ENCODE measurements at regions not wholly inside any gene's neighbourhood (a gene's known extent, or its start where the extent isn't known, plus 50 kb on each side); places are given as distances from the start of the nearest gene placed in this dataset.

DNA sequence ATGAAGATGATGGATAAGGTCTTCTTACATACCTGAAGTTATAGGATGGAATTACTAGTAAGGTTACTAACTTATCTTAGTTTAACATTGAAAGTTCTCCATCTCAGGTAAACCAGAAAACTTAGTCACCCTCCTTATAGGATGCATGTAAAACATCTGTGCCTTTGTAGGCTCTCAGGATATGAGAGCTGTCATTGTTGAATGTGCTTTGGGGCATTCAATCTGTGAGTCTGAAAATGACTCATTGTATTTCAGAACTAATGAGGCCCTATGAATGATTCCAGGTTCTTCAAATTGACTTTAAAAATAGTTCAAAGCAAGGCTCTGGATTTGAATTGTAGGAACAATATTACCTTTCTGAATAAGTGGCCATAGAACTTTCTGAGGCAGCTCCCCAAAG lies 237.7 kb upstream of the AZI2 start:
- Histone ChIP-seq H3K9me3 (ENCODE audit: low read depth) (no peaks in the 10 kb centered on the region), H3F3A (ENCODE audit: low read depth) (no peaks in the 10 kb centered on the region), H4K20me1 (ENCODE audit: low read depth) (no peaks in the 10 kb centered on the region), H3K27ac (no peak overlapping the region), H3K4me3 (no peak overlapping the region), H2AFZ (replicated peaks) (no peak overlapping the region), H3K27me3 (no peaks in the 10 kb centered on the region), H3K4me1 (no peaks in the 10 kb centered on the region), H3K4me2 (no peak overlapping the region), H3K36me3 (no peaks in the 10 kb centered on the region), H3K79me2 (ENCODE audit: low read depth) (no peaks in the 10 kb centered on the region), H3K9ac (no peak overlapping the region)
- TF ChIP-seq EZH2phosphoT487 (IDR thresholded peaks at IDR 0.05) = no peak
- TF ChIP-seq EZH2 (IDR thresholded peaks at IDR 0.05) = no peak
- TF ChIP-seq, protein P1, sequence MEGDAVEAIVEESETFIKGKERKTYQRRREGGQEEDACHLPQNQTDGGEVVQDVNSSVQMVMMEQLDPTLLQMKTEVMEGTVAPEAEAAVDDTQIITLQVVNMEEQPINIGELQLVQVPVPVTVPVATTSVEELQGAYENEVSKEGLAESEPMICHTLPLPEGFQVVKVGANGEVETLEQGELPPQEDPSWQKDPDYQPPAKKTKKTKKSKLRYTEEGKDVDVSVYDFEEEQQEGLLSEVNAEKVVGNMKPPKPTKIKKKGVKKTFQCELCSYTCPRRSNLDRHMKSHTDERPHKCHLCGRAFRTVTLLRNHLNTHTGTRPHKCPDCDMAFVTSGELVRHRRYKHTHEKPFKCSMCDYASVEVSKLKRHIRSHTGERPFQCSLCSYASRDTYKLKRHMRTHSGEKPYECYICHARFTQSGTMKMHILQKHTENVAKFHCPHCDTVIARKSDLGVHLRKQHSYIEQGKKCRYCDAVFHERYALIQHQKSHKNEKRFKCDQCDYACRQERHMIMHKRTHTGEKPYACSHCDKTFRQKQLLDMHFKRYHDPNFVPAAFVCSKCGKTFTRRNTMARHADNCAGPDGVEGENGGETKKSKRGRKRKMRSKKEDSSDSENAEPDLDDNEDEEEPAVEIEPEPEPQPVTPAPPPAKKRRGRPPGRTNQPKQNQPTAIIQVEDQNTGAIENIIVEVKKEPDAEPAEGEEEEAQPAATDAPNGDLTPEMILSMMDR (IDR thresholded peaks at IDR 0.05) = no peak
- Mint-ChIP-seq H3K27ac (no peak overlapping the region), H3K27me3 (ENCODE audit: insufficient read depth, low read depth) (peaks cover 4% of the 10 kb centered on the region), H3K36me3 (no peaks in the 10 kb centered on the region), H3K9me3 (no peaks in the 10 kb centered on the region), H3K4me1 (peaks cover 4% of the 10 kb centered on the region), H3K4me3 (no peak overlapping the region)
- DNase-seq (ENCODE audit: low spot score) = no peak

DNA sequence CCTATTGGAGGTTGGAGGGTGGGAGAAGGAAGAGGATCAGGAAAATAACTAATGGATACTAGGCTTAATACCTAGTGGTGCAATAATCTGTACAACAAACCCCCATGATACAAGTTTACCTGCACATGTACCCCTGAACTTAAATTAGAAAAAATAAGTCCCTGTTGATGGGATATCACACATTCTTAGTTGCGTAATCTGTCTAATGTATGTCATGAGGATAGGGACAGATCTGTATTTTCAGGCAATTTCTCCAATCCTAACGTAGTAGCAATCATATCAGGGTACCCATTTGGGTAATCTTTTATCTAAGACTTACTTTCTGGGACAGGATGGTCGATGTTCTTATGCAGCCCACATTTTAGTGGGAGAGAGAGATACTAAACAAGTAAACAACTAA lies 239.1 kb upstream of the AZI2 start:
- Mint-ChIP-seq H3K36me3 (no peaks in the 10 kb centered on the region), H3K4me1 (peaks cover 4% of the 10 kb centered on the region), H3K4me3 (no peak overlapping the region), H3K27ac (no peak overlapping the region), H3K27me3 (ENCODE audit: insufficient read depth, low read depth) (peaks cover 4% of the 10 kb centered on the region), H3K9me3 (no peaks in the 10 kb centered on the region)
- DNase-seq (ENCODE audit: low spot score) = no peak
- no peaks in the 10 kb centered on the region for H3F3A ChIP-seq (ENCODE audit: low read depth)
- H3K36me3 ChIP-seq = no peaks in the 10 kb centered on the region
- no peaks in the 10 kb centered on the region for H3K4me1 ChIP-seq
- no peaks in the 10 kb centered on the region for H3K79me2 ChIP-seq (ENCODE audit: low read depth)
- no peak overlapping the region for H3K4me3 ChIP-seq
- no peak overlapping the region for H3K4me2 ChIP-seq
- no peak overlapping the region for H2AFZ ChIP-seq (replicated peaks)
- no peaks in the 10 kb centered on the region for H3K27me3 ChIP-seq
- H3K27ac ChIP-seq = no peak overlapping the region
- H3K9ac ChIP-seq = no peak overlapping the region
- no peaks in the 10 kb centered on the region for H3K9me3 ChIP-seq (ENCODE audit: low read depth)
- no peak for TF ChIP-seq EZH2phosphoT487 (IDR thresholded peaks at IDR 0.05)
- TF ChIP-seq, protein P1 (IDR thresholded peaks at IDR 0.05) = no peak
- TF ChIP-seq EZH2 (IDR thresholded peaks at IDR 0.05) = no peak
- no peaks in the 10 kb centered on the region for H4K20me1 ChIP-seq (ENCODE audit: low read depth)

GRCh38 chr3:28590216-28590615 lies 241.6 kb upstream of the AZI2 start:
- Mint-ChIP-seq H3K27me3 (ENCODE audit: insufficient read depth, low read depth) (no peaks in the 10 kb centered on the region), H3K4me1 (peaks cover 4% of the 10 kb centered on the region), H3K27ac (no peak overlapping the region), H3K9me3 (no peaks in the 10 kb centered on the region), H3K36me3 (no peaks in the 10 kb centered on the region), H3K4me3 (no peak overlapping the region)
- no peaks in the 10 kb centered on the region for H3K4me1 ChIP-seq
- no peak for TF ChIP-seq EZH2phosphoT487 (IDR thresholded peaks at IDR 0.05)
- TF ChIP-seq, protein P1 (IDR thresholded peaks at IDR 0.05) = no peak
- TF ChIP-seq EZH2 (IDR thresholded peaks at IDR 0.05) = no peak
- H3K9ac ChIP-seq = no peak overlapping the region
- H3K4me2 ChIP-seq = no peak overlapping the region
- H4K20me1 ChIP-seq (ENCODE audit: low read depth) = no peaks in the 10 kb centered on the region
- DNase-seq (ENCODE audit: low spot score) = no peak
- H3K27ac ChIP-seq = no peak overlapping the region
- H3F3A ChIP-seq (ENCODE audit: low read depth) = no peaks in the 10 kb centered on the region
- H3K79me2 ChIP-seq (ENCODE audit: low read depth) = no peaks in the 10 kb centered on the region
- no peaks in the 10 kb centered on the region for H3K36me3 ChIP-seq
- H3K9me3 ChIP-seq (ENCODE audit: low read depth) = no peaks in the 10 kb centered on the region
- no peak overlapping the region for H2AFZ ChIP-seq (replicated peaks)
- no peaks in the 10 kb centered on the region for H3K27me3 ChIP-seq
- H3K4me3 ChIP-seq = no peak overlapping the region

- H3K79me2 ChIP-seq (ENCODE audit: low read depth) = no peaks in the 10 kb centered on the region
- no peaks in the 10 kb centered on the region for H3K9me3 ChIP-seq (ENCODE audit: low read depth)
- no peak overlapping the region for H3K27ac Mint-ChIP-seq
- no peaks in the 10 kb centered on the region for H3F3A ChIP-seq (ENCODE audit: low read depth)
- H3K27me3 ChIP-seq = no peaks in the 10 kb centered on the region
- H3K4me1 Mint-ChIP-seq = peaks cover 4% of the 10 kb centered on the region
- no peaks in the 10 kb centered on the region for H3K27me3 Mint-ChIP-seq (ENCODE audit: insufficient read depth, low read depth)
- DNase-seq (ENCODE audit: low spot score) = no peak
- no peak overlapping the region for H3K4me3 Mint-ChIP-seq
- H2AFZ ChIP-seq (replicated peaks) = no peak overlapping the region
- no peaks in the 10 kb centered on the region for H3K36me3 Mint-ChIP-seq
- H3K36me3 ChIP-seq = no peaks in the 10 kb centered on the region
- H4K20me1 ChIP-seq (ENCODE audit: low read depth) = no peaks in the 10 kb centered on the region
- no peaks in the 10 kb centered on the region for H3K4me1 ChIP-seq
- H3K27ac ChIP-seq = no peak overlapping the region
- H3K4me3 ChIP-seq = no peak overlapping the region
- TF ChIP-seq EZH2 (IDR thresholded peaks at IDR 0.05) (no peak), EZH2phosphoT487 (IDR thresholded peaks at IDR 0.05) (no peak)
- TF ChIP-seq, protein P1 (IDR thresholded peaks at IDR 0.05) = no peak
- no peak overlapping the region for H3K9ac ChIP-seq
- no peaks in the 10 kb centered on the region for H3K9me3 Mint-ChIP-seq
- H3K4me2 ChIP-seq = no peak overlapping the region
These were observed 242.2 kb upstream of the AZI2 start for GRCh38 chr3:28590860-28591259.
